PFSK-1 (cell line): ENCODE measurements at regions not wholly inside any gene's neighbourhood (a gene's known extent, or its start where the extent isn't known, plus 50 kb on each side); places are given as distances from the start of the nearest gene placed in this dataset.

Experiments used
- FOXP2 ChIP-seq: optimal IDR thresholded peaks from 2 replicates; pipeline ENCODE3; 2011; ENCODE audit warnings: borderline replicate concordance, control low read depth, inconsistent platforms; ENCODE audit not compliant: insufficient read depth; ENCODE audit errors: extremely low read length, extremely low read depth
- POLR2AphosphoS5 ChIP-seq: IDR thresholded peaks from 2 replicates; pipeline ENCODE4 v1.6.1; 2012; ENCODE audit warnings: low read depth, mild to moderate bottlenecking, control low read depth, low read length, moderate library complexity
- REST ChIP-seq, 2 experiments: IDR thresholded peaks; 2 replicates each; pipeline versions ENCODE4 v1.6.1 to v1.8.0; 2011 to 2012; ENCODE audit warnings: low read depth in 2 of 2, low read length in 2 of 2, control low read depth in 1 of 2, inconsistent platforms in 1 of 2, mild to moderate bottlenecking in 1 of 2, moderate library complexity in 1 of 2; ENCODE audit not compliant: insufficient read depth in 1 of 2
- SIN3A ChIP-seq: IDR thresholded peaks from 2 replicates; pipeline ENCODE4 v1.6.1; 2012; ENCODE audit warnings: mild to moderate bottlenecking, low read length, moderate library complexity, borderline replicate concordance; ENCODE audit not compliant: insufficient read depth
- TAF1 ChIP-seq: IDR thresholded peaks from 2 replicates; pipeline ENCODE4 v1.6.1; 2012; ENCODE audit warnings: low read length, control low read depth, borderline replicate concordance; ENCODE audit not compliant: insufficient read depth

- no peak for TF ChIP-seq FOXP2
These were observed 795.2 kb downstream of the PCDH18 start for GRCh38 chr4:136737066-136737465.

GRCh38 chr4:136731025-136731424 is 801.3 kb downstream of the PCDH18 start:
- TF ChIP-seq TAF1 (no peak), POLR2AphosphoS5 (no peak), REST (IDR thresholded peaks at IDR 0.05; ENCODE audit: insufficient read depth in 1 of 2, low read depth in 2 of 2, low read length in 2 of 2) (no peak), SIN3A (no peak), FOXP2 (no peak)

- no peak for TF ChIP-seq TAF1
- no peak for TF ChIP-seq POLR2AphosphoS5
- TF ChIP-seq SIN3A = no peak
- TF ChIP-seq REST (IDR thresholded peaks at IDR 0.05; ENCODE audit: insufficient read depth in 1 of 2, low read depth in 2 of 2, low read length in 2 of 2) = no peak
- TF ChIP-seq FOXP2 = no peak
These were observed 806.8 kb downstream of the PCDH18 start for GRCh38 chr4:136725286-136726081.

- TF ChIP-seq FOXP2 (no peak), REST (IDR thresholded peaks at IDR 0.05; ENCODE audit: insufficient read depth in 1 of 2, low read depth in 2 of 2, low read length in 2 of 2) (no peak), TAF1 (no peak), POLR2AphosphoS5 (no peak), SIN3A (no peak)
These were observed 819.2 kb downstream of the PCDH18 start for GRCh38 chr4:136713140-136713539.

GRCh38 chr4:136709897-136710296 is 822.4 kb downstream of the PCDH18 start:
- TF ChIP-seq SIN3A (no peak), TAF1 (no peak), POLR2AphosphoS5 (no peak), REST (IDR thresholded peaks at IDR 0.05; ENCODE audit: insufficient read depth in 1 of 2, low read depth in 2 of 2, low read length in 2 of 2) (no peak), FOXP2 (no peak)
